ENCODE measurements at regions not wholly inside any gene's neighbourhood (a gene's known extent, or its start where the extent isn't known, plus 50 kb on each side); places are given as distances from the start of the nearest gene placed in this dataset.
"Not testable (repeated sequence)": the region's sequence is repeated elsewhere in the genome, so short reads cannot be mapped to it uniquely, and the experiment has no call there.

DNA sequence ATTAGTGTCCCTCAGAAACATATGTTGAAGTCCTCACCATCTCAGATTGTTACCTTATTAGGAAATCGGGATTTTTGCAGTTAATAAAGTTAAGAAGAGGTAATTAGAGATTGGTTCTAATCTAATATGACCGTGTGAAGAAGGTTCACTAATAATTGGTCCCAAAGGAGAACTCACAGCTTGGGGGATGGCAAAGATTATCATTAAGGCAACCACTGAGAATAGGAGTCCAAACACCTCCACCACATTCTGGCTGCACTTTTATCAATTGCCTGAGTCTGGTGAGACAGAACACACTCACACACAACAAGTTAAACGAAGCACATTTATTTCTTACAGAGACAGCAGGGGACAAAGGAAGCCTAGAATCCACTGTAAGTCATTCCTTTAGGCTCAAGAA, 94.9 kb upstream of the PRDM9 start:
- Histone ChIP-seq H3K9me3 (no peaks in the 10 kb centered on the region), H3K4me1 (no peaks in the 10 kb centered on the region), H3K27me3 (no peaks in the 10 kb centered on the region), H3K4me3 (no peak overlapping the region), H3K27ac (no peak overlapping the region), H3K36me3 (no peaks in the 10 kb centered on the region)
- TF ChIP-seq, protein P1, sequence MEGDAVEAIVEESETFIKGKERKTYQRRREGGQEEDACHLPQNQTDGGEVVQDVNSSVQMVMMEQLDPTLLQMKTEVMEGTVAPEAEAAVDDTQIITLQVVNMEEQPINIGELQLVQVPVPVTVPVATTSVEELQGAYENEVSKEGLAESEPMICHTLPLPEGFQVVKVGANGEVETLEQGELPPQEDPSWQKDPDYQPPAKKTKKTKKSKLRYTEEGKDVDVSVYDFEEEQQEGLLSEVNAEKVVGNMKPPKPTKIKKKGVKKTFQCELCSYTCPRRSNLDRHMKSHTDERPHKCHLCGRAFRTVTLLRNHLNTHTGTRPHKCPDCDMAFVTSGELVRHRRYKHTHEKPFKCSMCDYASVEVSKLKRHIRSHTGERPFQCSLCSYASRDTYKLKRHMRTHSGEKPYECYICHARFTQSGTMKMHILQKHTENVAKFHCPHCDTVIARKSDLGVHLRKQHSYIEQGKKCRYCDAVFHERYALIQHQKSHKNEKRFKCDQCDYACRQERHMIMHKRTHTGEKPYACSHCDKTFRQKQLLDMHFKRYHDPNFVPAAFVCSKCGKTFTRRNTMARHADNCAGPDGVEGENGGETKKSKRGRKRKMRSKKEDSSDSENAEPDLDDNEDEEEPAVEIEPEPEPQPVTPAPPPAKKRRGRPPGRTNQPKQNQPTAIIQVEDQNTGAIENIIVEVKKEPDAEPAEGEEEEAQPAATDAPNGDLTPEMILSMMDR (IDR thresholded peaks at IDR 0.05): no peak
- TF ChIP-seq EP300 (IDR thresholded peaks at IDR 0.05): no peak
- no peak for TF ChIP-seq POLR2A (IDR thresholded peaks at IDR 0.05)
- DNase-seq (ENCODE audit: low spot score in 2 of 2): no peak
- WGBS, 2 donors: 56 to 60% methylated on average over 3 of the region's 3 CpGs

DNA sequence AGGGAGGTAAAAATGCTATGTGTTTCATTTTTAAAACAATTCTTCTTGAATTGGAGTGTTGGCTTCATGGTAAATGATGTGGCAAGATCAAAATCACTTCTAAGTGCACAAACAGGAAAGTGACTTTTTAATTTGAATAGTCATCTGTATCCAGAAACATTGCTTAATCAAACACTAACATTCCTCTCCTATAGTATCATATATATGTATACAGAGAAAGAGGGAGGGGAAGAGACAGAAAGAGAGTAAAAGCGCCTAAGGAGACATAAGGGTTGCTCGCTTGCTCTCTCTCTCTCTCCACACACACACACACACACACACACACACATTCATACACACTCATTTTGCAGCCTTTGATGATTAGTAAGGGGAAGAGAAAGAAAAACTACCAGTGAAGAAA, 95.4 kb upstream of the PRDM9 start:
- no peak for DNase-seq (ENCODE audit: low spot score in 2 of 2)
- Histone ChIP-seq H3K27me3 (no peaks in the 10 kb centered on the region), H3K36me3 (no peaks in the 10 kb centered on the region), H3K4me3 (no peak overlapping the region), H3K27ac (no peak overlapping the region), H3K9me3 (no peaks in the 10 kb centered on the region), H3K4me1 (no peaks in the 10 kb centered on the region)
- 50 to 72% methylated on average over 2 of the region's 2 CpGs for WGBS, 2 donors
- TF ChIP-seq EP300 (IDR thresholded peaks at IDR 0.05) (no peak), POLR2A (IDR thresholded peaks at IDR 0.05) (no peak)
- TF ChIP-seq, protein P1 (IDR thresholded peaks at IDR 0.05): no peak

DNA sequence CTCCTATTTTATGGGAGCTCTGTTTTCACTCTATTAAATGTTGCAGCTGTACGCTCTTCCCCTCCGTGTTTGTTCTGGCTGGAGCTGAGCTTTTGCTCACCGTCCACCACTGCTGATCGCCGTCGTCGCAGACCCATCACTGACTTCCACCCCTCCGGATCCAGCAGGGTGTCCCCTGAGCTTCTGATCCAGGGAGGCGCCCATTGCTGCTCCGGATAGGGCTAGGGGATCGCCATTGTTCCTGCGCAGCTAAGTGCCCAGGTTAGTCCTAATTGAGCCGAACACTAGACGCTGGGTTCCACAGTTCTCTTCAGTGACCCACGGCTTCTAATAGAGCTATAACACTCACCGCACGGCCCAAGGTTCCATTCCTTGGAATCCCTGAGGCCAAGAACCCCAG, 96.2 kb upstream of the PRDM9 start:
- H3K27me3 ChIP-seq: no peaks in the 10 kb centered on the region
- H3K27ac ChIP-seq: no peak overlapping the region
- H3K9me3 ChIP-seq: no peaks in the 10 kb centered on the region
- no peak for DNase-seq (ENCODE audit: low spot score in 2 of 2)
- H3K4me3 ChIP-seq: no peak overlapping the region
- no peaks in the 10 kb centered on the region for H3K4me1 ChIP-seq
- H3K36me3 ChIP-seq: no peaks in the 10 kb centered on the region
- 77 to 83% methylated on average over 17 of the region's 17 CpGs for whole genome bisulfite sequencing, 2 donors
- TF ChIP-seq POLR2A (IDR thresholded peaks at IDR 0.05) (no peak), EP300 (IDR thresholded peaks at IDR 0.05) (no peak)
- TF ChIP-seq, protein P1 (IDR thresholded peaks at IDR 0.05): no peak

DNA sequence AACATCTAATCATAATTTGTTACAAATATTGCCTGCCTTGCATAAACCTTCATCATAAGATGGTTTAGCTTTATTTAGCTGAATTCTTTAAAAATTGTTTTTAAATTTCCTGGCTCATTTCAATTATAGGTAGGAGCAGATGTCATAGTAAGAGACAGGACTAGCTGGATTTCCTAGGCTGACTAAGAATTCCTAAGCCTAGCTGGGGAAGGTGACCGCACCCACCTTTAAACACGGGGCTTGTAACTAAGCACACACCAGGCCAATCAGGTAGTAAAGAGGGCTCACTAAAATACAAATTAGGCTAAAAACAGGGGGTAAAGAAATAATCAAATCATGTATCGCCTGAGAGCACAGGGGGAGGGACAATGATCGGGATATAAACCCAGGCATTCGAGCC, 96.6 kb upstream of the PRDM9 start:
- 72 to 79% methylated on average over 5 of the region's 5 CpGs for WGBS, 2 donors
- not testable (repeated sequence) for H3K27ac ChIP-seq; H3K4me3 ChIP-seq; DNase-seq (ENCODE audit: low spot score in 2 of 2); H3K27me3 ChIP-seq; H3K4me1 ChIP-seq; H3K9me3 ChIP-seq; H3K36me3 ChIP-seq

DNA sequence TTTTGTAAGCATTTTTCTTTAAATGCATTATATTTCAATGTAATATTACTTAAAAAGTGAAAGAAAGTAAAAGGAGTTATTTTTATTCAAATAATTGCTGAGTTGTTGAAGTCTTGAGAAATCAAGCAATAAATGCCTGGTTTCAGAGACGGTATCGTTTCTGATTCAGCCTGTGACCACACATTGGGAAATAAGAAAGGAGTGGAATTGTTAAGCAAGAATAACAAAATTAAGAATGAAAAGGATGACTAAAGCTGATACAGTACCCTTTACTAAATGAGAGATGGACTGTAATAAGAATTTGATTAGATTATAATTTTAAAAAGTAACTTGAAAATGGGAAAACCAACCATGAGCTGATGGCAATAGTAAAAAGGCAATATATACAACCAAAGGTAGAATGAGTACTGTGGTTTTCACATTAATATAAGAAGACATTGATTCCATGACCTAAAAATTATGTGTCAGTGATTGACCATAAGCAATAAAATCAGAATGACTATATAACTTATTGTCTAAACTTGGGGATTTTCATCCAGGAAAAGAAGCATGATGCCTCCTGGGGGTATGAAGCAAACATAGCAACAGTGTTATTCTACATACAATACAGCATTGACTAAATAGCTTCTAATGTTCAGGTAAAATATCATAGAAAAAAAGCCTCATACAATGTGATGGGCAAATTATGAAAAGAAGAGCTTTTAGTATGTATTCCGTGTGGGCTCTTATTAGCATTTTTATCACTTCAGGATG, 101.9 kb upstream of the PRDM9 start:
- Histone ChIP-seq H3K9me3 (no peaks in the 10 kb centered on the region), H3K27me3 (no peaks in the 10 kb centered on the region), H3K4me1 (no peaks in the 10 kb centered on the region), H3K36me3 (no peaks in the 10 kb centered on the region), H3K27ac (no peak overlapping the region), H3K4me3 (no peak overlapping the region)
- 76 to 77% methylated on average over 3 of the region's 3 CpGs for WGBS, 2 donors
- no peak for DNase-seq (ENCODE audit: low spot score in 2 of 2)
- no peak for TF ChIP-seq POLR2A (IDR thresholded peaks at IDR 0.05)
- no peak for TF ChIP-seq EP300 (IDR thresholded peaks at IDR 0.05)
- TF ChIP-seq, protein P1 (IDR thresholded peaks at IDR 0.05): no peak

DNA sequence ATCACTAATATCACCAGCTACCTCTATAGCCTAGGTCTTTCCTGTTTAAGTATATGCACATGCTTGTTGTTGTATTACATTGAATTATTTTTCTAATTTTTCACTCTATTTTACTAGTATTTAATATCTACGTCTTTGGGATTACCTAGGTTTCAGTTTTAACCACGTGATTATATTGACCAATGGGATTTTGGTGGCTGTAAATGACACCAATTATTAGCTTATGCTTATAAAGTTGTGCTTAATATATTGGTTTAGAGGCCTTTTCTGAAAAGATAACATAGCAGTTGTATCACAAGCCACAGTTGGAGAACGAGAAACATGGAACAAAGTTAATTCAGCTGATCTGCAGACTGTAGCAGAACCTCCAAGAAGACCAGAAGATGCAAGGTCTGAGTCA, 104.8 kb upstream of the PRDM9 start:
- H3K36me3 ChIP-seq: no peaks in the 10 kb centered on the region
- no peaks in the 10 kb centered on the region for H3K9me3 ChIP-seq
- TF ChIP-seq, protein P1 (IDR thresholded peaks at IDR 0.05): no peak
- TF ChIP-seq POLR2A (IDR thresholded peaks at IDR 0.05): no peak
- no peak for TF ChIP-seq EP300 (IDR thresholded peaks at IDR 0.05)
- H3K27me3 ChIP-seq: no peaks in the 10 kb centered on the region
- H3K27ac ChIP-seq: no peak overlapping the region
- no peak for DNase-seq (ENCODE audit: low spot score in 2 of 2)
- H3K4me3 ChIP-seq: no peak overlapping the region
- 78 to 79% methylated on average over 3 of the region's 3 CpGs for WGBS, 2 donors
- H3K4me1 ChIP-seq: no peaks in the 10 kb centered on the region
